GM19035 (cell line): ENCODE measurements at regions not wholly inside any gene's neighbourhood (a gene's known extent, or its start where the extent isn't known, plus 50 kb on each side); places are given as distances from the start of the nearest gene placed in this dataset.

Experiments
- ATAC-seq: cut with Tn5 transposase; IDR thresholded peaks from one replicate; pipeline ENCODE4 v1.9.1; 2021; ENCODE audit not compliant: unreplicated experiment

GRCh38 chr10:94276140-94276539 is 86.6 kb downstream of the NOC3L start:
- ATAC-seq, result no peak

DNA sequence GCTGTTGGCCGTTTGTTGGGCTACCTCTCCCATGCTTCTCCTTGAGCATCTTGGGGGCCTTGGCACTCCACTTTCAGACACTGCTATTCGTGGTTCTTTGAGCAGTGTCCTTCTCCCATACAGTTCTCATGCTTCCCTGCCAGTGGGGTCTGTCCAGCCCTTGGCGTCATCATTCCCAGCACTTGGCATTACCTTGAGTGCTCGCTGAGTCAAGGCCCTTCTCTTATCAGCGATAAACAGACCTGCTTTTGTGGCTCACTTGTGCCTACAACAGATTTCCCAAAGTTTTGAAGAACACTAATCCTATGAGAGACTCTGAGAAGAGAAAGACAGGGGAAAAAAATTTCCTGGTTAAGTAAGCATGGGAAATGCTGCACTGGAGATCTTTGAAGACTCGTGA is 85.3 kb downstream of the NOC3L start:
- no peak for ATAC-seq

DNA sequence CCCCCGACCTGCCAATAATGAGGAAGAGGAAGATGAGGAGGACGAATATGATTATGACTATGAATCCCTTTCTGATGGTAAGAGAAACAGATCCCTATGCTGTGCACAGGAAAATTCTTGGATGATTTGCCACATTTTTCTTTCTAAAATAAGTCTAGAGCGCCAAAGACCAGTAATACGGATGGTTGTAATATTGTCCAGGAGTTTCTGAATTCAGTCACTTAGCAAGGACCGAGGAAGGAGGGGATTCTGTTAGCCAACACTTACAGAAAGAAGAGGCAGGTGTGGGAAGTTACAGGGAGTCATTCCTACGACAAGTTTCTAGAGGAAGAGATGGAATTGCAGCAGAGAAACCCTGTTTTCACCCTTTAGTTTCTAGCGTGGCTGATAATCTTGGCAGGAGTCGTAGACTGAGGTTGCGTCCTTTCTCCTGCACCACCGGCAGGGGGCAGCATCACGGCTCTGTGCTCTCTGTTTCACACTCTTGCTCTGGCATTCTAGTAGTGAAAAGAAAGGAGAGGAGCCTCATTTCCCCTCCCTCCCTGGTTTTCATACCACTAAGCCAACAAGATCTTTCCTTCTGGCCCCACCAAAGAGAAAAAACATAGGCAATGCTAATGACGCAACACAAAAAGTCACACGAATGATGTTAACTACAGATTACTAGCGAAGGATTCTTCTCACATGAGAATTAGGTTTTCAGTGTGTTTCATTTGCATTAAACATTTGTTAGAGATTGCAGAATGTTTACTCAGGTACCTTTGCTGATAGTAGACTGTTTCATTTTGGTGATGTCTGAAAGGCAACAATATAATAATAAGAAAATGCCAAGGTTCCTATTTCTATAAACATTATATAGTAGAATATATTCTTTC is 82.7 kb downstream of the NOC3L start:
- peak; percentile 88 for ATAC-seq

DNA sequence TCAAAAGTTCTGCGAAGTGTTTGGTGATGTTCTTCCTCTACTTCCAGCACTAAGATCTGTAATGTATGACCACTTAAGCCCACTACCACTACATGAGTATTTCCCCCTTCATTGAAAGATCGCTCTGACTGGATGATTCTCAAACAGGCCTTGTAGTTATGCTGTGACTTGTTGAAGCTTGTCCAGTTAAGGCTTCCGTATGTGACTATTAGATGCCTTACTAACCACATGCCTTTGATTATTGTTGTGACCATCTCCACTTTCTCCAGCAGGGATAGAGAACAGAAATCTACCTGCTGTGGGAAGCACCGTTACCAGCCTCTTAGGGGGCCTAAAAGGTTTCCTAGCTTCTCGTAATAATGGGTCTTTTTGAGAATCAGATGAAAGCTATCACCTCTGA is 81.1 kb downstream of the NOC3L start:
- no peak for ATAC-seq

- ATAC-seq, result no peak
Observed at GRCh38 chr10:94282369-94282768, 80.4 kb downstream of the NOC3L start.
